CD4-positive, CD25-positive, alpha-beta regulatory T cell (primary cell): ENCODE measurements at regions not wholly inside any gene's neighbourhood (a gene's known extent, or its start where the extent isn't known, plus 50 kb on each side); places are given as distances from the start of the nearest gene placed in this dataset.

Source experiments
- ATAC-seq, 2 donors: fragments of 150-1000 bp; cut with Tn5 transposase; one replicate each; pipeline ENCODE4 v1.10.0; 2021; ENCODE audit warnings: low read depth in 2 of 2, moderate number of reproducible peaks in 2 of 2, moderate library complexity in 1 of 2
- DNase-seq, 3 donors: peaks; one replicate each; pipeline versions ENCODE4 v3.0.0 to v3.0.0-alpha.2; 2012 to 2022; ENCODE audit warnings: mixed read lengths in 1 of 3
- H3K27ac ChIP-seq: one replicate; pipeline ENCODE4 v1.7.0; 2013; ENCODE audit warnings: mild to moderate bottlenecking, low read length; ENCODE audit not compliant: insufficient read depth, poor library complexity, severe bottlenecking
- H3K27me3 ChIP-seq: one replicate; pipeline ENCODE4 v1.7.0; 2013; ENCODE audit warnings: low read length; ENCODE audit not compliant: control insufficient read depth, insufficient read depth
- H3K36me3 ChIP-seq: one replicate; pipeline ENCODE4 v1.7.0; 2013; ENCODE audit warnings: mild to moderate bottlenecking, low read length, moderate library complexity; ENCODE audit not compliant: control insufficient read depth, insufficient read depth
- H3K4me1 ChIP-seq: 2 replicates; pipeline ENCODE4 v1.7.0; 2013; ENCODE audit warnings: mild to moderate bottlenecking, low read length; ENCODE audit not compliant: insufficient read depth, control insufficient read depth, poor library complexity, severe bottlenecking
- H3K4me3 ChIP-seq: one replicate; pipeline ENCODE4 v1.7.0; 2013; ENCODE audit warnings: low read depth, mild to moderate bottlenecking, low read length, moderate library complexity
- H3K9me3 ChIP-seq, 2 experiments: 1 replicate in 1 of 2; 2 replicates in 1 of 2; pipeline ENCODE4 v1.7.0; 2013; ENCODE audit warnings: low read length in 2 of 2, mild to moderate bottlenecking in 1 of 2, moderate library complexity in 1 of 2; ENCODE audit not compliant: control insufficient read depth in 2 of 2
- H3K27ac Mint-ChIP-seq, 3 donors: one replicate each; pipeline ENCODE4 v1.8.0; 2020 to 2022; ENCODE audit warnings: mild to moderate bottlenecking in 3 of 3, mixed read lengths in 3 of 3, moderate library complexity in 2 of 3
- H3K27me3 Mint-ChIP-seq: one replicate; pipeline ENCODE4 v1.8.0; 2022; ENCODE audit warnings: mild to moderate bottlenecking, mixed read lengths
- H3K36me3 Mint-ChIP-seq: one replicate; pipeline ENCODE4 v1.8.0; 2020; ENCODE audit warnings: mixed read lengths
- H3K4me1 Mint-ChIP-seq, 4 donors: one replicate each; pipeline ENCODE4 v1.8.0; 2020 to 2022; ENCODE audit warnings: mixed read lengths in 4 of 4, mild to moderate bottlenecking in 1 of 4
- H3K4me3 Mint-ChIP-seq, 4 donors: one replicate each; pipeline ENCODE4 v1.8.0; 2020 to 2022; ENCODE audit warnings: mild to moderate bottlenecking in 4 of 4, mixed read lengths in 4 of 4, moderate library complexity in 3 of 4
- H3K9me3 Mint-ChIP-seq, 7 donors: one replicate each; pipeline ENCODE4 v1.8.0; 2020 to 2022; ENCODE audit warnings: mixed read lengths in 7 of 7, mild to moderate bottlenecking in 3 of 7, moderate library complexity in 2 of 7

- H3K36me3 Mint-ChIP-seq = no peaks in the 10 kb centered on the region
- Histone ChIP-seq H3K4me3 (no peak overlapping the region), H3K27ac (no peak overlapping the region), H3K27me3 (no peaks in the 10 kb centered on the region), H3K9me3 (no peaks in the 10 kb centered on the region), H3K36me3 (no peaks in the 10 kb centered on the region), H3K4me1 (no peaks in the 10 kb centered on the region)
- H3K4me3 Mint-ChIP-seq = no peak overlapping the region
- H3K27ac Mint-ChIP-seq = no peak overlapping the region
- peaks cover 0 to 11% (median 2%) of the 10 kb centered on the region in 7 donors for H3K9me3 Mint-ChIP-seq
- peaks cover 0 to 4% (median 0%) of the 10 kb centered on the region in 4 donors for H3K4me1 Mint-ChIP-seq
- no peak for ATAC-seq
- H3K27me3 Mint-ChIP-seq = peaks cover 9% of the 10 kb centered on the region
- no peak for DNase-seq
Observed at GRCh38 chr18:5744659-5745058, 150.7 kb downstream of the TMEM200C start.

- no peak for DNase-seq
- no peak overlapping the region for H3K27ac ChIP-seq
- H3K27me3 ChIP-seq = no peaks in the 10 kb centered on the region
- H3K4me3 ChIP-seq = no peak overlapping the region
- Mint-ChIP-seq H3K4me1 (peaks cover 0 to 4% (median 0%) of the 10 kb centered on the region in 4 donors), H3K27me3 (peaks cover 4% of the 10 kb centered on the region), H3K36me3 (no peaks in the 10 kb centered on the region), H3K9me3 (peaks cover 0 to 8% (median 0%) of the 10 kb centered on the region in 7 donors), H3K4me3 (no peak overlapping the region), H3K27ac (no peak overlapping the region)
- H3K36me3 ChIP-seq = no peaks in the 10 kb centered on the region
- no peaks in the 10 kb centered on the region for H3K9me3 ChIP-seq
- H3K4me1 ChIP-seq = no peaks in the 10 kb centered on the region
- no peak for ATAC-seq
Observed at GRCh38 chr18:5738526-5738925, 156.8 kb downstream of the TMEM200C start.

- Mint-ChIP-seq H3K4me1 (no peaks in the 10 kb centered on the region), H3K9me3 (peaks cover 0 to 8% (median 4%) of the 10 kb centered on the region in 7 donors), H3K27ac (no peak overlapping the region), H3K36me3 (no peaks in the 10 kb centered on the region), H3K4me3 (no peak overlapping the region), H3K27me3 (no peaks in the 10 kb centered on the region)
- ATAC-seq (no peak), DNase-seq (no peak)
- H3K27me3 ChIP-seq = no peaks in the 10 kb centered on the region
- H3K36me3 ChIP-seq = no peaks in the 10 kb centered on the region
- H3K9me3 ChIP-seq = no peaks in the 10 kb centered on the region
- no peak overlapping the region for H3K27ac ChIP-seq
- no peak overlapping the region for H3K4me3 ChIP-seq
- no peaks in the 10 kb centered on the region for H3K4me1 ChIP-seq
Observed at GRCh38 chr18:5732318-5732717, 163.0 kb downstream of the TMEM200C start.

GRCh38 chr18:5729983-5730699, 165.2 kb downstream of the TMEM200C start:
- Mint-ChIP-seq H3K27ac (no peak overlapping the region), H3K27me3 (no peaks in the 10 kb centered on the region), H3K9me3 (peaks cover 0 to 5% (median 4%) of the 10 kb centered on the region in 7 donors), H3K4me1 (no peaks in the 10 kb centered on the region), H3K36me3 (no peaks in the 10 kb centered on the region), H3K4me3 (no peak overlapping the region)
- Histone ChIP-seq H3K4me3 (no peak overlapping the region), H3K4me1 (no peaks in the 10 kb centered on the region), H3K27me3 (no peaks in the 10 kb centered on the region), H3K9me3 (no peaks in the 10 kb centered on the region), H3K27ac (no peak overlapping the region), H3K36me3 (no peaks in the 10 kb centered on the region)
- DNase-seq (no peak), ATAC-seq (no peak)

- Histone ChIP-seq H3K27me3 (no peaks in the 10 kb centered on the region), H3K4me1 (no peaks in the 10 kb centered on the region), H3K4me3 (no peak overlapping the region), H3K36me3 (no peaks in the 10 kb centered on the region), H3K27ac (no peak overlapping the region), H3K9me3 (no peaks in the 10 kb centered on the region)
- peaks cover 0 to under 1% (median 0%) of the 10 kb centered on the region in 4 donors for H3K4me1 Mint-ChIP-seq
- H3K27me3 Mint-ChIP-seq = no peaks in the 10 kb centered on the region
- ATAC-seq (no peak), DNase-seq (no peak)
- peaks cover 0 to 4% (median 4%) of the 10 kb centered on the region in 7 donors for H3K9me3 Mint-ChIP-seq
- H3K27ac Mint-ChIP-seq = no peak overlapping the region
- H3K36me3 Mint-ChIP-seq = no peaks in the 10 kb centered on the region
- H3K4me3 Mint-ChIP-seq = no peak overlapping the region
Observed at GRCh38 chr18:5728531-5728930, 166.8 kb downstream of the TMEM200C start.

GRCh38 chr18:5726011-5726410, 169.3 kb downstream of the TMEM200C start:
- no peaks in the 10 kb centered on the region for H3K27me3 ChIP-seq
- Mint-ChIP-seq H3K4me3 (no peak overlapping the region), H3K27me3 (no peaks in the 10 kb centered on the region), H3K9me3 (peaks cover 0 to 4% (median 0%) of the 10 kb centered on the region in 7 donors), H3K4me1 (peaks cover 0 to 3% (median 0%) of the 10 kb centered on the region in 4 donors), H3K36me3 (no peaks in the 10 kb centered on the region), H3K27ac (no peak overlapping the region)
- H3K9me3 ChIP-seq = no peaks in the 10 kb centered on the region
- no peaks in the 10 kb centered on the region for H3K36me3 ChIP-seq
- H3K4me3 ChIP-seq = no peak overlapping the region
- no peak for ATAC-seq
- H3K27ac ChIP-seq = no peak overlapping the region
- DNase-seq = no peak
- no peaks in the 10 kb centered on the region for H3K4me1 ChIP-seq

- Histone ChIP-seq H3K4me1 (no peaks in the 10 kb centered on the region), H3K4me3 (no peak overlapping the region), H3K9me3 (no peaks in the 10 kb centered on the region), H3K27ac (no peak overlapping the region), H3K27me3 (no peaks in the 10 kb centered on the region), H3K36me3 (no peaks in the 10 kb centered on the region)
- Mint-ChIP-seq H3K27ac (no peak overlapping the region), H3K4me1 (peaks cover 0 to 3% (median 0%) of the 10 kb centered on the region in 4 donors), H3K9me3 (no peaks in the 10 kb centered on the region), H3K36me3 (peaks cover 3% of the 10 kb centered on the region), H3K4me3 (no peak overlapping the region), H3K27me3 (no peaks in the 10 kb centered on the region)
- DNase-seq = no peak
- ATAC-seq = no peak
Observed at GRCh38 chr18:5721924-5722323, 173.4 kb downstream of the TMEM200C start.

- no peak overlapping the region for H3K4me3 Mint-ChIP-seq
- Histone ChIP-seq H3K4me3 (no peak overlapping the region), H3K27me3 (no peaks in the 10 kb centered on the region), H3K27ac (no peak overlapping the region), H3K4me1 (no peaks in the 10 kb centered on the region), H3K9me3 (no peaks in the 10 kb centered on the region), H3K36me3 (no peaks in the 10 kb centered on the region)
- ATAC-seq (no peak), DNase-seq (no peak)
- no peaks in the 10 kb centered on the region for H3K9me3 Mint-ChIP-seq
- peaks cover 0 to 3% (median 0%) of the 10 kb centered on the region in 4 donors for H3K4me1 Mint-ChIP-seq
- H3K27me3 Mint-ChIP-seq = no peaks in the 10 kb centered on the region
- no peak overlapping the region for H3K27ac Mint-ChIP-seq
- H3K36me3 Mint-ChIP-seq = peaks cover 4% of the 10 kb centered on the region
Observed at GRCh38 chr18:5720132-5720531, 175.2 kb downstream of the TMEM200C start.
